A549 (cell line): ENCODE measurements at regions not wholly inside any gene's neighbourhood (a gene's known extent, or its start where the extent isn't known, plus 50 kb on each side); places are given as distances from the start of the nearest gene placed in this dataset.

Experiments
- CEBPB ChIP-seq, 2 experiments: fragments of >200 bp in 1 of 2; sonication (Bioruptor Twin) in 1 of 2; formaldehyde crosslinking in 1 of 2; IDR thresholded peaks; 2 replicates each; pipeline ENCODE4 v1.6.1; 2012 to 2016
- CHD2 ChIP-seq: fragments of 150-350 bp; IDR thresholded peaks from 2 replicates; pipeline ENCODE4 v1.6.1; 2014; ENCODE audit warnings: low read length; ENCODE audit not compliant: partially characterized antibody
- CTCF ChIP-seq: fragments of >200 bp; sonication (Bioruptor Twin); formaldehyde crosslinking; IDR thresholded peaks from 3 replicates; pipeline ENCODE4 v1.5.1; 2016
- ELK1 ChIP-seq: fragments of 150-350 bp; IDR thresholded peaks from 2 replicates; pipeline ENCODE4 v1.6.1; 2014; ENCODE audit warnings: low read depth, mild to moderate bottlenecking, low read length
- EP300 ChIP-seq, 2 experiments: fragments of >200 bp; sonication (Bioruptor Twin); formaldehyde crosslinking; IDR thresholded peaks; 2 replicates in 1 of 2; 3 replicates in 1 of 2; pipeline ENCODE4 v1.6.1; 2016 to 2017
- ESRRA ChIP-seq: fragments of 150-350 bp; IDR thresholded peaks from 2 replicates; pipeline ENCODE4 v1.6.1; 2014; ENCODE audit warnings: mild to moderate bottlenecking, low read length, borderline replicate concordance
- HEYL ChIP-seq: fragments of 250-450 bp; sonication (Bioruptor Pico); IDR thresholded peaks from 2 replicates; pipeline ENCODE4 v1.8.0; 2021; ENCODE audit warnings: mild to moderate bottlenecking, moderate library complexity
- MAZ ChIP-seq: fragments of 150-350 bp; IDR thresholded peaks from 2 replicates; pipeline ENCODE4 v1.6.1; 2014; ENCODE audit warnings: antibody characterized with exemption, low read depth, low read length, borderline replicate concordance
- PBX3 ChIP-seq: IDR thresholded peaks from 2 replicates; pipeline ENCODE4 v1.6.1; 2012
- POLR2A ChIP-seq: IDR thresholded peaks from 2 replicates; pipeline ENCODE4 v1.6.1; 2012; ENCODE audit warnings: mild to moderate bottlenecking, low read length
- REST ChIP-seq: fragments of 200-600 bp; sonication (generic); IDR thresholded peaks from 2 replicates; pipeline ENCODE4 v1.6.1; 2016; ENCODE audit warnings: antibody characterized with exemption, mild to moderate bottlenecking, moderate library complexity
- RFX5 ChIP-seq: fragments of 450-650 bp; IDR thresholded peaks from 2 replicates; pipeline ENCODE4 v1.7.1; 2014; ENCODE audit warnings: antibody characterized with exemption, mild to moderate bottlenecking, moderate library complexity

- TF ChIP-seq CTCF, result no peak
- TF ChIP-seq CEBPB (IDR thresholded peaks at IDR 0.05), result no peak
- TF ChIP-seq REST, result no peak
- TF ChIP-seq POLR2A, result no peak
- TF ChIP-seq ELK1, result no peak
- TF ChIP-seq MAZ, result no peak
- TF ChIP-seq CHD2, result no peak
- no peak for TF ChIP-seq RFX5
- no peak for TF ChIP-seq HEYL (CRISPR knock-in tag)
- TF ChIP-seq PBX3, result no peak
- no peak for TF ChIP-seq ESRRA
- TF ChIP-seq EP300 (IDR thresholded peaks at IDR 0.05), result no peak
These were observed 74.4 kb upstream of the WNT7A start for GRCh38 chr3:13954266-13954665.
